Mesenchymal stem cell (in vitro differentiated cells and primary cell): ENCODE measurements at regions not wholly inside any gene's neighbourhood (a gene's known extent, or its start where the extent isn't known, plus 50 kb on each side); places are given as distances from the start of the nearest gene placed in this dataset.
"Not testable (repeated sequence)": the region's sequence is repeated elsewhere in the genome, so short reads cannot be mapped to it uniquely, and the experiment has no call there.

ENCODE experiments used
- DNase-seq: peaks from one replicate; pipeline ENCODE4 v3.0.0-alpha.2; 2013
- H2AFZ ChIP-seq: one replicate; pipeline ENCODE4 v1.6.1; 2013; ENCODE audit warnings: low read depth, mild to moderate bottlenecking, control low read depth, inconsistent platforms, low read length, moderate library complexity
- H2AK5ac ChIP-seq: 2 replicates; pipeline ENCODE4 v1.6.1; 2013; ENCODE audit warnings: low read length, moderate library complexity, mild to moderate bottlenecking, inconsistent platforms; ENCODE audit not compliant: severe bottlenecking
- H2BK120ac ChIP-seq: one replicate; pipeline ENCODE4 v1.6.1; 2013; ENCODE audit warnings: low read depth, mild to moderate bottlenecking, inconsistent platforms, low read length, moderate library complexity
- H2BK12ac ChIP-seq, 2 experiments: one replicate each; pipeline ENCODE4 v1.6.1; 2013; ENCODE audit warnings: inconsistent platforms in 2 of 2, low read length in 2 of 2, mild to moderate bottlenecking in 2 of 2, moderate library complexity in 2 of 2, control low read depth in 1 of 2
- H2BK15ac ChIP-seq: one replicate; pipeline ENCODE4 v1.6.1; 2013; ENCODE audit warnings: mild to moderate bottlenecking, low read depth, inconsistent platforms; ENCODE audit not compliant: poor library complexity, severe bottlenecking
- H2BK5ac ChIP-seq: 2 replicates; pipeline ENCODE4 v1.6.1; 2013; ENCODE audit warnings: low read depth, mild to moderate bottlenecking, low read length, control low read depth, inconsistent platforms; ENCODE audit not compliant: poor library complexity, severe bottlenecking
- H3K14ac ChIP-seq, 2 experiments: one replicate each; pipeline ENCODE4 v1.6.1; 2013; ENCODE audit warnings: inconsistent platforms in 2 of 2, low read length in 2 of 2, control low read depth in 1 of 2, mild to moderate bottlenecking in 1 of 2, moderate library complexity in 1 of 2
- H3K18ac ChIP-seq, 2 experiments: one replicate each; pipeline ENCODE4 v1.6.1; 2013; ENCODE audit warnings: inconsistent platforms in 2 of 2, low read length in 2 of 2, control low read depth in 1 of 2, low read depth in 1 of 2, mild to moderate bottlenecking in 1 of 2
- H3K23ac ChIP-seq, 2 experiments: one replicate each; pipeline ENCODE4 v1.6.1; 2013; ENCODE audit warnings: inconsistent platforms in 2 of 2, low read length in 2 of 2, mild to moderate bottlenecking in 2 of 2, moderate library complexity in 2 of 2, control low read depth in 1 of 2
- H3K27ac ChIP-seq: 2 replicates; pipeline ENCODE4 v1.5.1; 2013; ENCODE audit warnings: mild to moderate bottlenecking, moderate library complexity, low read length, control low read depth, inconsistent platforms; ENCODE audit not compliant: poor library complexity, severe bottlenecking
- H3K27me3 ChIP-seq, 2 experiments: 2 replicates each; pipeline versions ENCODE4 v1.6.1 to v1.7.0; 2013; ENCODE audit warnings: low read length in 2 of 2, mild to moderate bottlenecking in 2 of 2, moderate library complexity in 2 of 2, control low read depth in 1 of 2, inconsistent platforms in 1 of 2; ENCODE audit not compliant: control insufficient read depth in 1 of 2, insufficient read depth in 1 of 2
- H3K36me3 ChIP-seq, 2 experiments: 2 replicates each; pipeline versions ENCODE4 v1.6.1 to v1.7.0; 2013; ENCODE audit warnings: low read length in 2 of 2, control low read depth in 1 of 2, inconsistent platforms in 1 of 2, low read depth in 1 of 2, mild to moderate bottlenecking in 1 of 2; ENCODE audit not compliant: insufficient read depth in 2 of 2, control insufficient read depth in 1 of 2
- H3K4ac ChIP-seq, 2 experiments: one replicate each; pipeline ENCODE4 v1.6.1; 2013; ENCODE audit warnings: inconsistent platforms in 2 of 2, low read length in 2 of 2, mild to moderate bottlenecking in 2 of 2, moderate library complexity in 2 of 2, control low read depth in 1 of 2, low read depth in 1 of 2
- H3K4me1 ChIP-seq: 2 replicates; pipeline ENCODE4 v1.6.1; 2013; ENCODE audit warnings: low read depth, low read length, control low read depth; ENCODE audit not compliant: control insufficient read depth, insufficient read depth
- H3K4me2 ChIP-seq: 2 replicates; pipeline ENCODE4 v1.6.1; 2013; ENCODE audit warnings: low read length, mild to moderate bottlenecking, inconsistent platforms; ENCODE audit not compliant: poor library complexity, severe bottlenecking
- H3K4me3 ChIP-seq, 2 experiments: 2 replicates each; pipeline versions ENCODE4 v1.5.1 to v1.7.0; 2013; ENCODE audit warnings: low read length in 2 of 2, mild to moderate bottlenecking in 2 of 2, control low read depth in 1 of 2, low read depth in 1 of 2; ENCODE audit not compliant: insufficient read depth in 1 of 2
- H3K79me1 ChIP-seq: replicated peaks from 2 replicates; pipeline ENCODE4 v1.6.1; 2013; ENCODE audit warnings: mild to moderate bottlenecking, control low read depth, low read length, inconsistent platforms; ENCODE audit not compliant: poor library complexity, severe bottlenecking
- H3K9ac ChIP-seq: 2 replicates; pipeline ENCODE4 v1.7.0; 2013; ENCODE audit warnings: mild to moderate bottlenecking, low read length, moderate library complexity
- H3K9me3 ChIP-seq: 2 replicates; pipeline ENCODE4 v1.7.0; 2013; ENCODE audit warnings: mild to moderate bottlenecking, low read length; ENCODE audit not compliant: control insufficient read depth
- H4K8ac ChIP-seq: one replicate; pipeline ENCODE4 v1.6.1; 2013; ENCODE audit warnings: inconsistent platforms, mild to moderate bottlenecking, low read length, moderate library complexity
- H4K91ac ChIP-seq: one replicate; pipeline ENCODE4 v1.6.1; 2013; ENCODE audit warnings: mild to moderate bottlenecking, low read length, inconsistent platforms
- WGBS: methylation state at CpG from one replicate; pipeline ENCODE4 v1.1.7; 2013; ENCODE audit warnings: mixed read lengths; 5-methylcytosine and 5-hydroxymethylcytosine counted together

GRCh38 chr19:31885280-31885853 lies 460.0 kb upstream of the ZNF507 start:
- Histone ChIP-seq H2BK120ac (no peak overlapping the region), H4K91ac (no peak overlapping the region), H3K4me2 (no peak overlapping the region), H3K4ac (no peak overlapping the region), H3K14ac (no peak overlapping the region), H3K79me1 (no peaks in the 10 kb centered on the region), H3K4me1 (no peaks in the 10 kb centered on the region), H3K9me3 (no peaks in the 10 kb centered on the region), H2BK15ac (no peak overlapping the region), H2AFZ (no peak overlapping the region), H2BK12ac (no peak overlapping the region), H3K18ac (no peak overlapping the region), H3K23ac (no peak overlapping the region), H2AK5ac (no peak overlapping the region), H4K8ac (no peak overlapping the region), H3K9ac (no peak overlapping the region), H3K27me3 (no peaks in the 10 kb centered on the region), H3K36me3 (no peaks in the 10 kb centered on the region), H3K4me3 (no peak overlapping the region), H3K27ac (no peak overlapping the region), H2BK5ac (no peak overlapping the region)
- 74% methylated on average over 5 of the region's 8 CpGs for WGBS
- no peak for DNase-seq

- Histone ChIP-seq H2AFZ (no peak overlapping the region), H2AK5ac (no peak overlapping the region), H3K4me3 (no peak overlapping the region), H4K8ac (no peak overlapping the region), H3K27me3 (no peaks in the 10 kb centered on the region), H3K23ac (no peak overlapping the region), H3K79me1 (no peaks in the 10 kb centered on the region), H2BK15ac (no peak overlapping the region), H2BK5ac (no peak overlapping the region), H2BK120ac (no peak overlapping the region), H3K4ac (no peak overlapping the region), H3K18ac (no peak overlapping the region), H3K27ac (no peak overlapping the region), H4K91ac (no peak overlapping the region), H3K14ac (no peak overlapping the region), H3K4me2 (no peak overlapping the region), H3K36me3 (no peaks in the 10 kb centered on the region), H2BK12ac (no peak overlapping the region), H3K9me3 (peaks cover 7% of the 10 kb centered on the region), H3K4me1 (no peaks in the 10 kb centered on the region), H3K9ac (no peak overlapping the region)
- DNase-seq: no peak
- WGBS: 93% methylated on average over 9 of the region's 9 CpGs
These were observed 455.2 kb upstream of the ZNF507 start for GRCh38 chr19:31890230-31890629.

- no peak overlapping the region for H2AFZ ChIP-seq
These were observed 453.4 kb upstream of the ZNF507 start for GRCh38 chr19:31892060-31892459.

GRCh38 chr19:31893491-31893890 lies 451.9 kb upstream of the ZNF507 start:
- H3K36me3 ChIP-seq, H3K79me1 ChIP-seq, H3K23ac ChIP-seq, H4K8ac ChIP-seq, H2AK5ac ChIP-seq, H2BK12ac ChIP-seq, H2AFZ ChIP-seq, H2BK15ac ChIP-seq, H3K4me1 ChIP-seq, H3K9me3 ChIP-seq, H3K4me2 ChIP-seq, H3K4me3 ChIP-seq, H3K14ac ChIP-seq, H3K18ac ChIP-seq, H3K4ac ChIP-seq, H2BK120ac ChIP-seq, H3K9ac ChIP-seq, H2BK5ac ChIP-seq, H3K27me3 ChIP-seq, DNase-seq, H3K27ac ChIP-seq, H4K91ac ChIP-seq: not testable (repeated sequence)
- WGBS: 67% methylated on average over 3 of the region's 4 CpGs

More at GRCh38 chr19:31892060-31892459, 453.4 kb upstream of the ZNF507 start:
- no peak overlapping the region for H3K27ac ChIP-seq
- H4K91ac ChIP-seq: no peak overlapping the region
- no peak overlapping the region for H3K4ac ChIP-seq
- no peak for DNase-seq
- no peak overlapping the region for H2BK15ac ChIP-seq
- 68% methylated on average over 2 of the region's 2 CpGs for WGBS
- H3K36me3 ChIP-seq: no peaks in the 10 kb centered on the region
- no peak overlapping the region for H3K23ac ChIP-seq
- H3K9ac ChIP-seq: no peak overlapping the region
- no peaks in the 10 kb centered on the region for H3K4me1 ChIP-seq
- H3K27me3 ChIP-seq: no peaks in the 10 kb centered on the region
- no peak overlapping the region for H2AK5ac ChIP-seq
- no peak overlapping the region for H2BK5ac ChIP-seq
- no peak overlapping the region for H3K14ac ChIP-seq
- no peak overlapping the region for H3K18ac ChIP-seq
- no peak overlapping the region for H3K4me3 ChIP-seq
- H3K79me1 ChIP-seq: no peaks in the 10 kb centered on the region
- peaks cover 7% of the 10 kb centered on the region for H3K9me3 ChIP-seq
- no peak overlapping the region for H2BK120ac ChIP-seq
- H4K8ac ChIP-seq: no peak overlapping the region
- H2BK12ac ChIP-seq: no peak overlapping the region
- H3K4me2 ChIP-seq: no peak overlapping the region
